GM12891 (cell line): ENCODE measurements at regions not wholly inside any gene's neighbourhood (a gene's known extent, or its start where the extent isn't known, plus 50 kb on each side); places are given as distances from the start of the nearest gene placed in this dataset.

ENCODE experiments used
- PAX5 ChIP-seq: IDR thresholded peaks from 2 replicates; pipeline ENCODE4 v1.6.1; 2011; ENCODE audit warnings: low read length, moderate library complexity, mild to moderate bottlenecking; ENCODE audit not compliant: insufficient read depth, severe bottlenecking
- POLR2A ChIP-seq: IDR thresholded peaks from 2 replicates; pipeline ENCODE4 v1.6.1; 2011; ENCODE audit warnings: low read depth, low read length, control low read depth
- POLR2AphosphoS5 ChIP-seq: IDR thresholded peaks from 2 replicates; pipeline ENCODE4 v1.6.1; 2011; ENCODE audit warnings: low read depth, low read length, control low read depth
- POU2F2 ChIP-seq: IDR thresholded peaks from 2 replicates; pipeline ENCODE4 v1.6.1; 2011; ENCODE audit warnings: low read depth, mild to moderate bottlenecking, control low read depth, low read length, moderate library complexity
- SPI1 ChIP-seq: IDR thresholded peaks from 2 replicates; pipeline ENCODE4 v1.6.1; 2011; ENCODE audit warnings: low read depth, low read length, control low read depth
- TAF1 ChIP-seq: IDR thresholded peaks from 2 replicates; pipeline ENCODE4 v1.6.1; 2011; ENCODE audit warnings: low read depth, low read length, control low read depth

- TF ChIP-seq POLR2A (no peak), POLR2AphosphoS5 (no peak), TAF1 (no peak), POU2F2 (no peak), PAX5 (no peak), SPI1 (no peak)
Measured at GRCh38 chr1:22328331-22329147, 123.1 kb upstream of the ZBTB40 start.
